Liver (tissue), 8 donors: ENCODE measurements at regions not wholly inside any gene's neighbourhood (a gene's known extent, or its start where the extent isn't known, plus 50 kb on each side); places are given as distances from the start of the nearest gene placed in this dataset.

Experiments
- DNase-seq: peaks from one replicate; pipeline ENCODE4 v3.0.0-alpha.2; 2017; ENCODE audit warnings: low spot score
- H3K27ac ChIP-seq, 2 donors: one replicate each; pipeline ENCODE4 v1.7.0; 2013; ENCODE audit warnings: inconsistent platforms in 2 of 2, low read length in 2 of 2, control low read depth in 1 of 2, low read depth in 1 of 2, mild to moderate bottlenecking in 1 of 2
- H3K27me3 ChIP-seq, 4 donors: one replicate each; pipeline versions ENCODE4 v1.6.1 to v1.7.0; 2013; ENCODE audit warnings: low read length in 3 of 4, inconsistent platforms in 1 of 4, mild to moderate bottlenecking in 1 of 4, moderate library complexity in 1 of 4; ENCODE audit not compliant: control insufficient read depth in 4 of 4, insufficient read depth in 4 of 4
- H3K36me3 ChIP-seq, 4 donors: one replicate each; pipeline versions ENCODE4 v1.6.1 to v1.7.0; 2013; ENCODE audit warnings: low read length in 3 of 4, mild to moderate bottlenecking in 3 of 4, low read depth in 1 of 4, moderate library complexity in 1 of 4; ENCODE audit not compliant: control insufficient read depth in 4 of 4, insufficient read depth in 3 of 4
- H3K4me1 ChIP-seq, 4 donors: one replicate each; pipeline versions ENCODE4 v1.6.1 to v1.7.0; 2013; ENCODE audit warnings: low read length in 3 of 4, mild to moderate bottlenecking in 3 of 4, moderate library complexity in 1 of 4; ENCODE audit not compliant: control insufficient read depth in 4 of 4, insufficient read depth in 4 of 4
- H3K4me3 ChIP-seq, 3 donors: one replicate each; pipeline versions ENCODE4 v1.6.1 to v1.7.0; 2013; ENCODE audit warnings: low read length in 3 of 3, control low read depth in 1 of 3, low read depth in 1 of 3, mild to moderate bottlenecking in 1 of 3
- H3K9ac ChIP-seq, 2 donors: one replicate each; pipeline ENCODE4 v1.7.0; 2013; ENCODE audit warnings: low read length in 2 of 2, mild to moderate bottlenecking in 2 of 2, moderate library complexity in 2 of 2, control low read depth in 1 of 2, low read depth in 1 of 2
- H3K9me3 ChIP-seq, 4 donors: one replicate each; pipeline versions ENCODE4 v1.6.1 to v1.7.0; 2013; ENCODE audit warnings: low read length in 3 of 4; ENCODE audit not compliant: control insufficient read depth in 4 of 4
- EGR1 ChIP-seq, 2 donors: IDR thresholded peaks; 2 replicates each; pipeline ENCODE4 v1.6.1; 2016 to 2018; ENCODE audit warnings: antibody characterized with exemption in 2 of 2, low read depth in 2 of 2
- FOXA1 ChIP-seq: IDR thresholded peaks from 2 replicates; pipeline ENCODE4 v1.6.1; 2016; ENCODE audit warnings: antibody characterized with exemption
- GABPA ChIP-seq, 2 donors: IDR thresholded peaks in 1 of 2; conservative IDR thresholded peaks in 1 of 2; 2 replicates each; pipeline ENCODE4 v1.6.1; 2016; ENCODE audit warnings: antibody characterized with exemption in 2 of 2, mild to moderate bottlenecking in 1 of 2, moderate library complexity in 1 of 2
- HNF4A ChIP-seq, 2 donors: conservative IDR thresholded peaks; 2 replicates each; pipeline ENCODE4 v1.6.1; 2016; ENCODE audit warnings: antibody characterized with exemption in 2 of 2, mild to moderate bottlenecking in 2 of 2
- JUND ChIP-seq, 2 donors: IDR thresholded peaks; 2 replicates each; pipeline ENCODE4 v1.6.1; 2016; ENCODE audit warnings: antibody characterized with exemption in 2 of 2
- RAD21 ChIP-seq, 2 donors: IDR thresholded peaks; 2 replicates each; pipeline ENCODE4 v1.6.1; 2016; ENCODE audit warnings: antibody characterized with exemption in 2 of 2, mild to moderate bottlenecking in 2 of 2
- RXRA ChIP-seq, 2 donors: IDR thresholded peaks; 2 replicates each; pipeline ENCODE4 v1.6.1; 2017 to 2018; ENCODE audit warnings: antibody characterized with exemption in 2 of 2, mild to moderate bottlenecking in 1 of 2
- SP1 ChIP-seq: IDR thresholded peaks from 2 replicates; pipeline ENCODE4 v1.6.1; 2018; ENCODE audit warnings: antibody characterized with exemption, mild to moderate bottlenecking
- TAF1 ChIP-seq: conservative IDR thresholded peaks from 2 replicates; pipeline ENCODE4 v1.6.1; 2016; ENCODE audit warnings: antibody characterized with exemption, mild to moderate bottlenecking
- YY1 ChIP-seq: IDR thresholded peaks from 2 replicates; pipeline ENCODE4 v1.6.1; 2016; ENCODE audit warnings: antibody characterized with exemption, mild to moderate bottlenecking
- WGBS: extraction: QIAGEN DNeasy Blood & Tissue Kit; methylation state at CpG from one replicate; pipeline ENCODE4 v1.1.7; 2013; 5-methylcytosine and 5-hydroxymethylcytosine counted together
- TF ChIP-seq, protein P1 (sequence below): IDR thresholded peaks from 2 replicates; pipeline ENCODE4 v1.6.1; 2016; ENCODE audit warnings: antibody characterized with exemption
- TF ChIP-seq, protein P2 (sequence below): IDR thresholded peaks from 2 replicates; pipeline ENCODE4 v1.6.1; 2016; ENCODE audit warnings: antibody characterized with exemption, mild to moderate bottlenecking
- TF ChIP-seq, protein P3 (sequence below): fragments of 150-350 bp; IDR thresholded peaks from 2 replicates; pipeline ENCODE4 v1.5.1; 2017; ENCODE audit warnings: improper control_type of control experiment, low read depth, low read length; ENCODE audit not compliant: missing input control
- donor health status: healthy.
- donor health status: healthy.
- donor health status: healthy.
- donor health status: healthy.
- donor health status: healthy.

DNA sequence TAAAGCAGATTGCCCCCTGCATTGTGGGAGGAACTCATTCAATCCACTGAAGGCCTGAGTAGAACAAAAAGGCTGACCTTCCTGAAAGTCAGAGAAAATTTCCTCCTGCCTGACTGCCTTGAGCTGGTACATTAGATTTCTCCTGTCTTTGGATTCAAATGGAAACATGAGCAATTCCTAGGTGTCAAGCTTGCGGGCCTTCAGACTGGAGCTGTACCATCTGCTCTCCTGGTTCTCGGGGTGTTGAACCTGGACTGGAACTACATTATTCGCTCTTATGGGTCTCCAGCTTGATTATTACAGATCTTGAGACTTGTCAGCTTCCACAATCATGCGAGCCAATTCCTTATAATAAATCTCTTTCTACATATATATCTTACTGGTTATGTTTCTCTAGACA, 173.6 kb upstream of the STEAP4 start:
- no peaks in the 10 kb centered on the region for H3K9me3 ChIP-seq
- no peak overlapping the region for H3K4me3 ChIP-seq
- H3K27me3 ChIP-seq: no peaks in the 10 kb centered on the region
- no peak for DNase-seq
- H3K36me3 ChIP-seq: no peaks in the 10 kb centered on the region
- H3K4me1 ChIP-seq: no peaks in the 10 kb centered on the region
- WGBS: 72% methylated on average over 4 of the region's 4 CpGs
- H3K9ac ChIP-seq: no peak overlapping the region
- no peak overlapping the region for H3K27ac ChIP-seq
- TF ChIP-seq, protein P1, sequence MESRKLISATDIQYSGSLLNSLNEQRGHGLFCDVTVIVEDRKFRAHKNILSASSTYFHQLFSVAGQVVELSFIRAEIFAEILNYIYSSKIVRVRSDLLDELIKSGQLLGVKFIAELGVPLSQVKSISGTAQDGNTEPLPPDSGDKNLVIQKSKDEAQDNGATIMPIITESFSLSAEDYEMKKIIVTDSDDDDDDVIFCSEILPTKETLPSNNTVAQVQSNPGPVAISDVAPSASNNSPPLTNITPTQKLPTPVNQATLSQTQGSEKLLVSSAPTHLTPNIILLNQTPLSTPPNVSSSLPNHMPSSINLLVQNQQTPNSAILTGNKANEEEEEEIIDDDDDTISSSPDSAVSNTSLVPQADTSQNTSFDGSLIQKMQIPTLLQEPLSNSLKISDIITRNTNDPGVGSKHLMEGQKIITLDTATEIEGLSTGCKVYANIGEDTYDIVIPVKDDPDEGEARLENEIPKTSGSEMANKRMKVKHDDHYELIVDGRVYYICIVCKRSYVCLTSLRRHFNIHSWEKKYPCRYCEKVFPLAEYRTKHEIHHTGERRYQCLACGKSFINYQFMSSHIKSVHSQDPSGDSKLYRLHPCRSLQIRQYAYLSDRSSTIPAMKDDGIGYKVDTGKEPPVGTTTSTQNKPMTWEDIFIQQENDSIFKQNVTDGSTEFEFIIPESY: no peak

DNA sequence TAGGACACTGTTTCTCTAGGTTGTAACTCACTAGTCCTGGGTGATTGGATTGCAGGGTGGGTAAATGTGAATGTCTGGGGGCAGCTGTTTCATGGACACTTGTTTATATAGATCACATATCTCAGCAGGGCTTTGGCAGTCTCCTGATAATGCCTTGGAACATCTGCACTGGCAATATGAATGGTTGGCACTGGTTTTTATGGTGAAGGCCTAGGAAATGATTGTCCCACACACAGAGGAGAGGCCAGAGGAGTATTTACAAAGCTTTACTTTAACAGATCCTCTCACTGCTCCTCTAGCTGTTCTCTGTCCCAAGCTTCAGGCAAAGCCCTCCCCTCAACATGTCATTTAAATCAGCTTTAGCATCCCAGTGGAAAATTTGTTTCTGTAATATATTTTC, 171.3 kb upstream of the STEAP4 start:
- Histone ChIP-seq H3K4me3 (no peak overlapping the region), H3K9ac (no peak overlapping the region), H3K36me3 (no peaks in the 10 kb centered on the region), H3K9me3 (no peaks in the 10 kb centered on the region), H3K4me1 (no peaks in the 10 kb centered on the region), H3K27ac (no peak overlapping the region), H3K27me3 (no peaks in the 10 kb centered on the region)
- TF ChIP-seq RXRA (IDR thresholded peaks at IDR 0.05) (no peak), RAD21 (IDR thresholded peaks at IDR 0.05) (no peak), SP1 (no peak)
- TF ChIP-seq, protein P1: no peak
- no peak for DNase-seq

DNA sequence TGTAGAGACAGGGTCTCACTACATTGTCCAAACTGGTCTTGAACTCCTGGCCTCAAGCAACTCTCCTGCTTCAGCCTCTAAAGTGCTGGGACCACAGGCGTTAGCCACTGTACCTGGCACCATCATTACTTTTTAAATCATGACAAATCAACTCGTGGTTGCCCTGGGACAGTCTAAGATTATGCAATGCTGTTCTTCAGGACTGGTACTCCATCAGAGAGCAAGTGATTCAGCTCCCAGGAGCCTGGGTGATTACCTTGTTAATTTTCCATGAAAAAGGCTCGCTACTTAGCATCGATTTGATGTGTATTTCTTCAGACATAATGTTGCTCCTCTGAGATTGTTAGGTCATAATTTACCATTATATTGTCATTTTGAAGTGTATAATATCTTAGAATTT, 158.9 kb upstream of the STEAP4 start:
- whole genome bisulfite sequencing: 80% methylated on average over 4 of the region's 4 CpGs
- Histone ChIP-seq H3K9ac (no peak overlapping the region), H3K27ac (no peak overlapping the region), H3K9me3 (no peaks in the 10 kb centered on the region), H3K27me3 (no peaks in the 10 kb centered on the region), H3K4me3 (no peak overlapping the region), H3K36me3 (no peaks in the 10 kb centered on the region), H3K4me1 (no peaks in the 10 kb centered on the region)
- TF ChIP-seq, protein P2, sequence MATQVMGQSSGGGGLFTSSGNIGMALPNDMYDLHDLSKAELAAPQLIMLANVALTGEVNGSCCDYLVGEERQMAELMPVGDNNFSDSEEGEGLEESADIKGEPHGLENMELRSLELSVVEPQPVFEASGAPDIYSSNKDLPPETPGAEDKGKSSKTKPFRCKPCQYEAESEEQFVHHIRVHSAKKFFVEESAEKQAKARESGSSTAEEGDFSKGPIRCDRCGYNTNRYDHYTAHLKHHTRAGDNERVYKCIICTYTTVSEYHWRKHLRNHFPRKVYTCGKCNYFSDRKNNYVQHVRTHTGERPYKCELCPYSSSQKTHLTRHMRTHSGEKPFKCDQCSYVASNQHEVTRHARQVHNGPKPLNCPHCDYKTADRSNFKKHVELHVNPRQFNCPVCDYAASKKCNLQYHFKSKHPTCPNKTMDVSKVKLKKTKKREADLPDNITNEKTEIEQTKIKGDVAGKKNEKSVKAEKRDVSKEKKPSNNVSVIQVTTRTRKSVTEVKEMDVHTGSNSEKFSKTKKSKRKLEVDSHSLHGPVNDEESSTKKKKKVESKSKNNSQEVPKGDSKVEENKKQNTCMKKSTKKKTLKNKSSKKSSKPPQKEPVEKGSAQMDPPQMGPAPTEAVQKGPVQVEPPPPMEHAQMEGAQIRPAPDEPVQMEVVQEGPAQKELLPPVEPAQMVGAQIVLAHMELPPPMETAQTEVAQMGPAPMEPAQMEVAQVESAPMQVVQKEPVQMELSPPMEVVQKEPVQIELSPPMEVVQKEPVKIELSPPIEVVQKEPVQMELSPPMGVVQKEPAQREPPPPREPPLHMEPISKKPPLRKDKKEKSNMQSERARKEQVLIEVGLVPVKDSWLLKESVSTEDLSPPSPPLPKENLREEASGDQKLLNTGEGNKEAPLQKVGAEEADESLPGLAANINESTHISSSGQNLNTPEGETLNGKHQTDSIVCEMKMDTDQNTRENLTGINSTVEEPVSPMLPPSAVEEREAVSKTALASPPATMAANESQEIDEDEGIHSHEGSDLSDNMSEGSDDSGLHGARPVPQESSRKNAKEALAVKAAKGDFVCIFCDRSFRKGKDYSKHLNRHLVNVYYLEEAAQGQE: no peak
- TF ChIP-seq HNF4A (conservative IDR thresholded peaks at IDR 0.05) (no peak), JUND (IDR thresholded peaks at IDR 0.05) (no peak), EGR1 (IDR thresholded peaks at IDR 0.05; ENCODE audit: low read depth in 2 of 2) (no peak), GABPA (IDR thresholded peaks at IDR 0.05 in 1 of 2, conservative IDR thresholded peaks at IDR 0.05 in 1 of 2) (no peak), YY1 (no peak), FOXA1 (no peak), TAF1 (no peak), SP1 (no peak)
- TF ChIP-seq, protein P1: no peak
- TF ChIP-seq, protein P3, sequence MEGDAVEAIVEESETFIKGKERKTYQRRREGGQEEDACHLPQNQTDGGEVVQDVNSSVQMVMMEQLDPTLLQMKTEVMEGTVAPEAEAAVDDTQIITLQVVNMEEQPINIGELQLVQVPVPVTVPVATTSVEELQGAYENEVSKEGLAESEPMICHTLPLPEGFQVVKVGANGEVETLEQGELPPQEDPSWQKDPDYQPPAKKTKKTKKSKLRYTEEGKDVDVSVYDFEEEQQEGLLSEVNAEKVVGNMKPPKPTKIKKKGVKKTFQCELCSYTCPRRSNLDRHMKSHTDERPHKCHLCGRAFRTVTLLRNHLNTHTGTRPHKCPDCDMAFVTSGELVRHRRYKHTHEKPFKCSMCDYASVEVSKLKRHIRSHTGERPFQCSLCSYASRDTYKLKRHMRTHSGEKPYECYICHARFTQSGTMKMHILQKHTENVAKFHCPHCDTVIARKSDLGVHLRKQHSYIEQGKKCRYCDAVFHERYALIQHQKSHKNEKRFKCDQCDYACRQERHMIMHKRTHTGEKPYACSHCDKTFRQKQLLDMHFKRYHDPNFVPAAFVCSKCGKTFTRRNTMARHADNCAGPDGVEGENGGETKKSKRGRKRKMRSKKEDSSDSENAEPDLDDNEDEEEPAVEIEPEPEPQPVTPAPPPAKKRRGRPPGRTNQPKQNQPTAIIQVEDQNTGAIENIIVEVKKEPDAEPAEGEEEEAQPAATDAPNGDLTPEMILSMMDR: no peak
- no peak for DNase-seq
